Stimulated activated CD8-positive, alpha-beta memory T cell treated with anti-CD3 and anti-CD28 coated beads, Interleukin-4, amount 100 ng/mL, for 48 hours (primary cell): ENCODE measurements at regions not wholly inside any gene's neighbourhood (a gene's known extent, or its start where the extent isn't known, plus 50 kb on each side); places are given as distances from the start of the nearest gene placed in this dataset.
"Not testable (repeated sequence)": the region's sequence is repeated elsewhere in the genome, so short reads cannot be mapped to it uniquely, and the experiment has no call there.

Experiments used
- DNase-seq: peaks from one replicate; pipeline ENCODE4 v3.0.0-alpha.2; 2020

- DNase-seq = peak; percentile 85
Observed at GRCh38 chr11:135075740-135076139, 663.7 kb upstream of the B3GAT1 start.

DNA sequence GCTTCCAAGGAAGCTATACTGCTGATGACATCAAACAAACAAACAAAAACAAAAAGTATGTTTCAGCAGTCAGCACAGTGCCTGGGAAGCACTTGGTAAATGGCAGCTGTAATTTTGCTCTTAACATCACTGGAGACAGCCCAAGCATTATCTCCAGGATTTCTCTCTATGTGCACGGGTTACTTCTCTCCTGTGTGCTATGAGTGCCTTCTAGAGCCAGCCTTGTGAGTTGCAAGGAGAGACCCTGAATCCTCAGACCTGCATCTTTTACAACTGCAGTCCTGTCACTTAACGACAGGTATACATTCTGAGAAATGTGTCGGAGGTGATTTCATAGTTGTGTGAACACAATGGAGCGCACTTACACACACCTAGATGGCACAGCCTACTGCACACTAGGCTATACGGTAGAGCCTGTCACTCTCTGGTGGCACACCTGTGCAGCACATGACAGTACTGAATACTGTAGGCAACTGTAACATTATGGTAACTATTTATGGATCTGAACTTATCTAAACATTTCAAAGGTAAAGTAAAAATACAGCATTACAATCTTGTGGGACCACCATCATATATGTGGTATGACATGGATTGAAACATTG, 662.5 kb upstream of the B3GAT1 start:
- DNase-seq = no peak

GRCh38 chr11:135073870-135074269, 661.8 kb upstream of the B3GAT1 start:
- DNase-seq = no peak

DNA sequence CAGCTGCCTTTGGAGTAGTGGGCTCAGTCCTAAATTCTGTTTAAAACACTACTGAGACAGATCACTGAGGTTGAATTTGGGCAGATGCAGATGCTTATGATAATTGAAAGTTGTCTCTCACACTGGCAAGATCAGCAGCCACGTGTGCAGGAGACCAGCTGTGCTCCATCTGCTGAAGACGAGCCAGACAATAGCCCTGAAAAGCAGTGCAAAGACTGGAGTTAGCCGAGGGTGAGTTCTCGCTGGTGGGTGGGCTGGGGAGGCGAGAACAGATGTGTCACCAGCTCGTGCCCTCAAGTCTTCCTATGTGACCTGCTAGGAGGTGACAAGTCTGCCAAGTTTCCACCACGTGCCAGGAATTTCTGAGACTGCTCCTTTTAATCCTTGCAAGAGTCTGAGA, 661.3 kb upstream of the B3GAT1 start:
- DNase-seq = no peak

GRCh38 chr11:135069890-135070289, 657.8 kb upstream of the B3GAT1 start:
- no peak for DNase-seq

GRCh38 chr11:135069063-135069462, 657.0 kb upstream of the B3GAT1 start:
- no peak for DNase-seq

GRCh38 chr11:135062994-135063393, 651.0 kb upstream of the B3GAT1 start:
- DNase-seq = no peak

- no peak for DNase-seq
Observed at GRCh38 chr11:135061166-135061565, 649.1 kb upstream of the B3GAT1 start.

- no peak for DNase-seq
Observed at GRCh38 chr11:135046986-135047385, 634.9 kb upstream of the B3GAT1 start.

GRCh38 chr11:135046556-135046955, 634.5 kb upstream of the B3GAT1 start:
- DNase-seq = no peak

DNA sequence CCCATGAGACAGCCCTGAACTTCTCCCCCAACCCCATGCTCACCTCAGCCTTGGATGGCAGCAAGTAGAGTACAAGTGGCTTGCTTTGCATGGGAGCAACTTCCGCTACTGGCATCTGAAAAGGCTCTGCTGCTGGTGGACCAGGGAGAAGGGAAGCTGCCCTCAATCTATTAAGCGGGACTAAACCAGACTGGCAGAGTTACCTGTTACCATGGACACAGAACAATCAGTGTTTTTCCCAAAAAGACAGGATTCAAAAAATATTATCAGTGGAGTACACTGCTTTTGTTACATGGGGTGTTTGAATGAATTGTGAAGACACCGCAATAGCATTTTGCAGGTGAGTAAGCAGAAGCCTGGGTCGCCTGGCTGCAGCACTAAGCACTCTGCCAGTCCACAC, 631.4 kb upstream of the B3GAT1 start:
- no peak for DNase-seq

GRCh38 chr11:135037828-135038227, 625.8 kb upstream of the B3GAT1 start:
- DNase-seq = no peak

- no peak for DNase-seq
Observed at GRCh38 chr11:135036488-135037297, 624.7 kb upstream of the B3GAT1 start.

GRCh38 chr11:135035282-135035681, 623.2 kb upstream of the B3GAT1 start:
- DNase-seq = no peak

DNA sequence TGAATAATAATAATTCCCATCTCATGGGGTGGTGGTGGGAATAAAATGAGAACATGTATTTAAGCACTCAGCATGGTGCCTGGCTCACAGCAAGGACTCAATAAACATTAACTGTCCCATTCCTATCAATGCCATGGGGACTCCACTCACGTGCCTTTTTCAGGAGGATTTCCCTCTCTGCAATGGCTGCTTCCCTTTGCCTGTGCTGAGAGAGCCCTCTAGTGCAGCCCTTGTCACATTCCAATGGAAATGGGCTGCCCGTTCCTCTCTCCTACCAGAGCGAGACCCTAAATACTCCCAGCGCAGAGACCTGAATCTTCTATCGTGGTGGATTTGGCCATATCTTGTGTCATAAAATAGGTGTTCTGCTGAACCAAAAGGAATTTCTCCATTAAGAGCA, 621.5 kb upstream of the B3GAT1 start:
- no peak for DNase-seq

GRCh38 chr11:135031205-135031989, 619.4 kb upstream of the B3GAT1 start:
- no peak for DNase-seq

GRCh38 chr11:135027461-135027860, 615.4 kb upstream of the B3GAT1 start:
- DNase-seq = peak; percentile 29

DNA sequence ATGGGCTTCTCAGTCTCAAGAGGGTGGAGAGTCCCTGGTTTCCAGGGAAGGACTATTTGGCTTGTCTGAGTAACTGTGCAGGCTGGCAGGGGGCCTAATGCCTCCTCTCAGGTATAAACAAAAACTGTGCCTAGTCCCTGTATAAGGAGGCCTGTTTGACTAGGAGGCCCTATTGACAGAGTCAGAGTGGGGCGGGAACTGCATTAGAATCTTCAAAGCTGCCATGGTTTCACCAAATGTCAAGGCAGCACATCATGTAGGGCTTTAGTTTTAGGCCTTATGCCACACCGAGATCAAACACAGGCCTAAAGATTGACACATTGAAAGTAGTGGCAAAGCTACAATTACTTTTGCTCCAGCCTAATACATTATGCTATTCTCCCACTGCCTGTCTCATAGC, 611.5 kb upstream of the B3GAT1 start:
- no peak for DNase-seq

GRCh38 chr11:135022454-135022853, 610.4 kb upstream of the B3GAT1 start:
- DNase-seq = no peak

GRCh38 chr11:135019899-135020298, 607.9 kb upstream of the B3GAT1 start:
- DNase-seq = no peak

- no peak for DNase-seq
Observed at GRCh38 chr11:135019343-135019871, 607.4 kb upstream of the B3GAT1 start.

DNA sequence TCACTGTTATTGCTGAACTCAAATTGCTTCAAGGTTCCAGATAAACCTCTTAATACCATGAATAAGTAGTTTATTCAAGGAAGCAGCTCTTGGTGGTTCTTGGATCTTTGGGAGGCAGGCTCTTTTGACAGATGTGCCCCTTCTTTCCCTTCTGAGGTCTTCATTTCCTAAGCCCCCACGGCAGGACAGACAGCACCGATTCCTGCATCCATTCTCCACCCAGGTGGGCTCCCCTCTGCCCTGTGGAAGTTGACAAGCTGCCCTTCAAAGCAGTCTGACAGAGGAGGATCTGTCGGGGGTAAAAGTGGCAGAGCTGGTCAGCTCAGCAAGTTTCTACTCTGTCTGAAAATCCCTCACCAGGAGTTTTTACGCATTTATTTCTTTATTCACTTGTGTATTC, 605.3 kb upstream of the B3GAT1 start:
- DNase-seq = no peak

DNA sequence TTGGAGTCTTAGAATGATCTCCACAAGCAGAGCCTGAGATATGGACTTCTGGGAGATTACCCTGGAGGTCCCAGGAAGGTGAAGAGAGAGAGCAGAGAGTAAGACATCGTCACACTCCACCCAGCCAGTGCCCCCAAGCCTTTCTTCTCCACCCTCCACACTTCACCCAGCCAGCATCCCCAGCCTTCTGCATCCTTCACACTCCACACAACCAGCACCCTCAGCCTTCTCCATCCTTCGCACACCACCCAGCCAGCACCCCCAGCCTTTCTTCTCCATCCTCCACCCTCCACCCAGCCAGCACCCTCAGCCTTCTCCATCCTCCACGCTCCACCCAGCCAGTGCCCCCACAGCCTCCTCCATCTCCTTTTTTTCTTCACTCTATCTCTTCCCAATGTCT, 603.9 kb upstream of the B3GAT1 start:
- no peak for DNase-seq

- DNase-seq = not testable (repeated sequence)
Observed at GRCh38 chr11:135011313-135011712, 599.3 kb upstream of the B3GAT1 start.
